Activated CD8-positive, alpha-beta memory T cell treated with anti-CD3 and anti-CD28 coated beads, Interleukin-2, amount 10 ng/mL, durations not matched to agents 7 days and 5 days (primary cell): ENCODE measurements at regions not wholly inside any gene's neighbourhood (a gene's known extent, or its start where the extent isn't known, plus 50 kb on each side); places are given as distances from the start of the nearest gene placed in this dataset.

Source experiments
- ATAC-seq: fragments of 150-1000 bp; cut with Tn5 transposase; one replicate; pipeline ENCODE4 v1.10.0; 2021; ENCODE audit warnings: moderate library complexity
- CTCF ChIA-PET: fragments of 350-600 bp; sonication (Branson Sonifier 250); formaldehyde crosslinking; loops from one replicate; lab custom pipeline; 2021; ENCODE audit warnings: antibody characterized with exemption; lab: Charles Lee
- DNase-seq: peaks from one replicate; pipeline ENCODE4 v3.0.0-alpha.2; 2020
- H3K27ac Mint-ChIP-seq: one replicate; pipeline ENCODE4 v1.8.0; 2021; ENCODE audit warnings: mild to moderate bottlenecking, mixed read lengths
- H3K27me3 Mint-ChIP-seq: one replicate; pipeline ENCODE4 v1.8.0; 2021; ENCODE audit warnings: mixed read lengths
- H3K36me3 Mint-ChIP-seq: one replicate; pipeline ENCODE4 v1.8.0; 2021; ENCODE audit warnings: mild to moderate bottlenecking, mixed read lengths
- H3K4me1 Mint-ChIP-seq: one replicate; pipeline ENCODE4 v1.8.0; 2021; ENCODE audit warnings: mixed read lengths
- H3K4me3 Mint-ChIP-seq: one replicate; pipeline ENCODE4 v1.8.0; 2021; ENCODE audit warnings: mild to moderate bottlenecking, moderate library complexity, mixed read lengths
- H3K9me3 Mint-ChIP-seq: one replicate; pipeline ENCODE4 v1.8.0; 2022; ENCODE audit warnings: low read depth, mixed read lengths

DNA sequence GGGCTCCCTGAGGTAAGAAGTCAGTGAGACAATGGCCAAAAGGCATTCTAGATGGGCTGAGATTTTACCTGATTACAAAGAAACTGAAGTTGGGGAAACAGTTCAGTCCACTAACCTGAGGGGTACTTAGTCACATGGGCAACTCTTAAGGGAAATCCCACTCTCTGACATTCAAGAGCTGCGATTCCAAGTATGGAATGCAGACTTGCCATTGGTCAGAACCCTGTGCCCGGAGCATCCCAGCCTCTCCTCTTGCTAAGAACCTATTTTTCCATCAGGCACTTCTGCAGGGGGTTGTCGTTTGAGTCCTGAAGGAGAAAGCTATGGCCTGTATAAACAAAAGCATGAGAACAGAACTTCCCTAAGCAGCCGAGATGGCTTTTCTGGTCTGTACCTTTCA lies 434.9 kb upstream of the DAB1 start:
- Mint-ChIP-seq H3K4me3 (no peak overlapping the region), H3K36me3 (no peaks in the 10 kb centered on the region), H3K27me3 (no peaks in the 10 kb centered on the region), H3K9me3 (peaks cover 2% of the 10 kb centered on the region), H3K27ac (no peak overlapping the region), H3K4me1 (no peaks in the 10 kb centered on the region)
- CTCF ChIA-PET, result no interaction called here
- ATAC-seq (no peak), DNase-seq (no peak)

DNA sequence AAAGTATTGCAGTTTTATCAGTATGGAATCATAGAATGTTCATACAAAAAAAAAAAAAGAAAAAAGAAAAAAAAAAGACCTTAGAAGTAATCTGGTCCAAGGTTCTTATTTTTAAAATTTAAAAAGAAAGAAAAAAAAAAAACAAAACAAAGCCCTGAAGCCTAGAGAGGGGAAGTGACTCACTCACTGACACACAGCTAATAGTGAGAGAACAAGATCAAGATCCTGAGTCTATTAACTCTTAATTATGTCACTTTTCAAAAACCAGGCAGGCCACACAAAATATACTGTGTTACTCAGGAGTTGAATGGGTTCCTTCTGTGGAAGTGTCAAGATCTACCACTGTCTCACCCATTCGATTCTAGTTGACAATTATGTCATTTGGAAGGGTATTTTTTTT lies 433.9 kb upstream of the DAB1 start:
- Mint-ChIP-seq H3K4me3 (no peak overlapping the region), H3K36me3 (no peaks in the 10 kb centered on the region), H3K27me3 (no peaks in the 10 kb centered on the region), H3K4me1 (no peaks in the 10 kb centered on the region), H3K27ac (no peak overlapping the region), H3K9me3 (peaks cover 2% of the 10 kb centered on the region)
- DNase-seq, result no peak
- no peak for ATAC-seq
- CTCF ChIA-PET, result no interaction called here

DNA sequence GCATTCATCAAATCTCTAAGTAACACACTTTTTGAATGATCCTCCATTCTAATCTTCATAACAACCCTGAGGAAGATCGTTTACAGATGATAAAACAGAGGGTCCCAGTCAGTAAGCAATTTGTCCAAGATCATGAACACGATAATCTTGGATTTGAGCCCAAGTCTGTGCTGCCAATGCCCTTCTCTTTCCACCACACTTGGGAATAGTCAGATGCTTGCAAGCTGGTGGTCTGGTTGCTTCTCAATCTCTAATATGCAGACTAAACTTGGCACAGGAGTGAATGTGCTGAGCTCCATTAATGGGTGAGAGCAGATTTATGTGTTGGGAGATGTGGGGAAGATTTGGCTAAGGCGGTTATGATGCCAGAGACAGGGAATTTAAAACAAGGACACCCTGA lies 430.6 kb upstream of the DAB1 start:
- ATAC-seq (no peak), DNase-seq (no peak)
- CTCF ChIA-PET, result no interaction called here
- Mint-ChIP-seq H3K4me1 (no peaks in the 10 kb centered on the region), H3K36me3 (no peaks in the 10 kb centered on the region), H3K27me3 (no peaks in the 10 kb centered on the region), H3K27ac (no peak overlapping the region), H3K9me3 (peaks cover 2% of the 10 kb centered on the region), H3K4me3 (no peak overlapping the region)

DNA sequence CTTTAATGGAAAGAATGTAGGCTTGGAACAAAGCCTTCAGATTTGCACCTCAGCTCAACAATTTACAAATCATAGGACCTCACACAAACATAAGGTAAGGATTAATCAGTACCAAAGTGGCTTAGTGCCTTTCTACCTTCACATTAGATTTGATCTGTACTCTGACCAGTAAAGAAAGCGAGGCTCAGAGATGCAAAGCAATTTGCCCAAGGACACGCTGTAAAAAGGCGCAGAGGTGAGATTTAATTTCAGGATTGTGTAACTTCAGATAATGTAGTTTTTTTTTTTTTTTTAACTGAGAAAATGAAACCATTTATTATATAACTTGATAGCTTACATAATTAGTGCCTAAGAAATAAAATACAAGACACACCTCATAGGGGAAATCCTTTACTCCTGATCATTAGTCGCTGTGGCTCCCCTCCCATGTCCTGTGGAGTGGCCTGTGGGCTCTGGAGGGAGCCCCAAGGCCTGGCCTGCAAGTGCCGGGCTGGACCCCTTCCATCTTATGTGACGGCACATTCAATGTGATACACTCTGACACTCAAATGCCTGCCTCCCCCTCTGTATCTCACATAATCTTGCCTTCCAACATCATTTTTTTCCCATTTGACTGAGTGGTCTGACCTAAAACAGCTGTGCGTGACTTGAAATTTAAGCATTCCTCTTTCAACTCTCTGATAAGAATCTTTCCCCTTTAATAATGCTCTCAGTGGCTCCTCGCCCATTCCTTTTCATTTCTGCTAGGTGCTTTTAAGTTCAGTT lies 426.5 kb upstream of the DAB1 start:
- ATAC-seq (no peak), DNase-seq (no peak)
- H3K4me3 Mint-ChIP-seq, result no peak overlapping the region
- no peaks in the 10 kb centered on the region for H3K4me1 Mint-ChIP-seq
- H3K9me3 Mint-ChIP-seq, result no peaks in the 10 kb centered on the region
- no peak overlapping the region for H3K27ac Mint-ChIP-seq
- no peaks in the 10 kb centered on the region for H3K27me3 Mint-ChIP-seq
- no peaks in the 10 kb centered on the region for H3K36me3 Mint-ChIP-seq
- CTCF ChIA-PET, result no interaction called here

DNA sequence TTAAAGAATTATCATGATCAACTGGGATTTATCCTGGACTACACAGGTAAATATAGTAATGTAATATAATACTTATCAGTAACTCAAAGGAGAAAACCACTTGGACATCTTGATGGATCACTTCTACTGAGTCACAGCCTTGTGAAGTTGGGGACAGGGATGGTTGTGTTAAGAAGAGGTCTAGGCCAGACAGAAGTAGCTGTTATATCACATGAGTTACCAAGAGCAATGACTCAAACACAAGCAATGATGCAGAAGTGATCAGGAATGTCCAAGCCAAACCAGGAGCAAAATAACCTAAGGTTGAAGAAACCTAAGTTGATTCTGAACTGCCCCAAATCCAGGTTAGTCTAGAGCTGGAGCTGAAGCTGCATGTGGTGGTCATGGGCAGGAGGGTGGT lies 424.5 kb upstream of the DAB1 start:
- no peak for ATAC-seq
- Mint-ChIP-seq H3K36me3 (no peaks in the 10 kb centered on the region), H3K4me3 (no peak overlapping the region), H3K27ac (no peak overlapping the region), H3K27me3 (no peaks in the 10 kb centered on the region), H3K4me1 (no peaks in the 10 kb centered on the region), H3K9me3 (no peaks in the 10 kb centered on the region)
- no peak for DNase-seq
- CTCF ChIA-PET, result no interaction called here

DNA sequence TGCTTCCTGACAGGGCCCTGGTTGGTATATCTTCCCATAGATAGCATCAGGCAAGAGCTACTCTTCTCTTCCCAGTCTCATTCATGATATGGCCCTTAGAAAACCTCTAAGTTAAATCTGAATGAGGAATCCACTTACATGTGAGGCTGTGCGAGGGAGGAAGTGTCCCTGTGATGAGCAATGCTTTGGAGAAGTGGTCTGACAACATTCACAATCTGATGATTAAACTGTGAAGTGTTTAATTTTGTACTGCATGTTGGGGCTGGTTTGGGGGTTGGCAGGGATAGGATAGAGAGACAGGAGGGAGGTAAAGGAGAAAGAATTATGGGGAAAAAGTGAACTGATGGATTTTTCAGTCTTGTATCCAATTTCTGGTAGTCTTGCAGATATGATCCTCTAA lies 421.2 kb upstream of the DAB1 start:
- CTCF ChIA-PET, result no interaction called here
- Mint-ChIP-seq H3K27me3 (no peaks in the 10 kb centered on the region), H3K4me3 (no peak overlapping the region), H3K9me3 (peaks cover 5% of the 10 kb centered on the region), H3K36me3 (peaks cover 1% of the 10 kb centered on the region), H3K4me1 (no peaks in the 10 kb centered on the region), H3K27ac (no peak overlapping the region)
- DNase-seq (no peak), ATAC-seq (no peak)

DNA sequence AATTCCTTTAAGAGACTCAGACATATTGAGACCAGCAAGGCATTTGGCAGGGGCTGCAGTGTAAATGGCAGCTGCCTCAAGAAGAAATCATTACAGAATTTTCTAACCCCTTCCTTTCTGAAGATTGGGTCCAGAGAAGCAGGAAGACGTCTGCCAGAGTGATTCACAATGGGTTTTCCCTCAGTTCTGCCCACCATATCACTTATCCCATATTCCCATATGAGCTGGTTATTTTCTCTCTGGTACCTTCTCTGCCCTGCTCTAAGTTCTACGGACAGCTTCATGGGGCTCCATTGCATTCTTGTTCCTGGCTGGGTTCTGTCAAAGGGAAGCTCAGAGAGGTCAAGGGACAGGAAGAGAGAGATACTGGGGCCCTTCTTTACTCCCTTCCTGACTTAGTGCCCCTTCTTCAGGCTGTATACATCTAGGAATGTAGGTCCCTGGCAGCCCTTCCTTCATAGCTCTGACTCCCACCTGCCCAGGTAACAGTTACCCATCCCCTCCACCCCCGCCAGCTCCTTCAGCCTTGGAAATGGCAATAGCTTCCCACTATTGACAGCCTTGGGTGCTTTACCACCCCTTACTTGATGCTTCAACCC lies 420.6 kb upstream of the DAB1 start:
- no peaks in the 10 kb centered on the region for H3K27me3 Mint-ChIP-seq
- H3K4me3 Mint-ChIP-seq, result no peak overlapping the region
- H3K4me1 Mint-ChIP-seq, result no peaks in the 10 kb centered on the region
- H3K36me3 Mint-ChIP-seq, result peaks cover 1% of the 10 kb centered on the region
- peaks cover 5% of the 10 kb centered on the region for H3K9me3 Mint-ChIP-seq
- ATAC-seq, result no peak
- H3K27ac Mint-ChIP-seq, result no peak overlapping the region
- CTCF ChIA-PET, result no interaction called here
- DNase-seq, result no peak

DNA sequence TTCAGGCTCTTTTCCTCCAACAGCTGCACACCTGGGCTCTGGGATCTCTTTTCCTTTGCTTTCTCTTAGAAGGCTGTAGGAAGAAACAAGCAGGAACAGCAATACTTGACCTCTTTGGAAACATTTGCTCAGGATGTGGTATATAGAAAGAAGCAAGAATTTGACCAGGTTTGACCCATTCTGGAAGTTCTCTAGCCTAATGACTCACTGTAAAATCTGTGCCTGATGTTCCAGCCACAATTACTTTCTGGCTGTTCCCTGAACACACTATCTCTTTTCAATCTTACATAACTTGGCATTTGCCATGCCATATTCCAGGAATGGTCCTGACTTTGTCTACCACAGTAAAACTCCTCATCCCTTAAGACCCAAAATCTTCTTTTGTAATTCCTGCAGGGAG lies 419.9 kb upstream of the DAB1 start:
- H3K4me3 Mint-ChIP-seq, result no peak overlapping the region
- CTCF ChIA-PET, result no interaction called here
- no peaks in the 10 kb centered on the region for H3K4me1 Mint-ChIP-seq
- ATAC-seq (no peak), DNase-seq (no peak)
- peaks cover 5% of the 10 kb centered on the region for H3K9me3 Mint-ChIP-seq
- peaks cover 1% of the 10 kb centered on the region for H3K36me3 Mint-ChIP-seq
- no peak overlapping the region for H3K27ac Mint-ChIP-seq
- no peaks in the 10 kb centered on the region for H3K27me3 Mint-ChIP-seq

DNA sequence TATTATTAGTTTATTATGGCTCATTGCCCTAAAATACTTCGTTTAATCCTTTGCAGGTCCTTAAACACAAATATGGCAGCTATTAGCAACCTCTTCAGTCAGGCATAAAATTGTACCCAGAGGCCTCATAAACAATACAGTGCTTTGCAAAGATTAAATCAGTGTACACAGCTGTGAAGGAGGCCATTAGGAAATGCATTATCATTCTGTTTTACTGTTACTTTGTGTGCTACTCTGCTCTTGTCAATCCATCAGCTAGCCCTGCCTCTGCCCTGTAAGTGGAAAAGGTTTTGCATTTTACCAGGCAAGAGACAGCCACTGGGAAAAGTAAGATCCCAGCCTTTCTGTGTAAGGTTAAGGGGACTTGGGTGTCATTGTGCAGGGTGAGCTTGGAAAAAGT lies 415.7 kb upstream of the DAB1 start:
- H3K27ac Mint-ChIP-seq, result no peak overlapping the region

DNA sequence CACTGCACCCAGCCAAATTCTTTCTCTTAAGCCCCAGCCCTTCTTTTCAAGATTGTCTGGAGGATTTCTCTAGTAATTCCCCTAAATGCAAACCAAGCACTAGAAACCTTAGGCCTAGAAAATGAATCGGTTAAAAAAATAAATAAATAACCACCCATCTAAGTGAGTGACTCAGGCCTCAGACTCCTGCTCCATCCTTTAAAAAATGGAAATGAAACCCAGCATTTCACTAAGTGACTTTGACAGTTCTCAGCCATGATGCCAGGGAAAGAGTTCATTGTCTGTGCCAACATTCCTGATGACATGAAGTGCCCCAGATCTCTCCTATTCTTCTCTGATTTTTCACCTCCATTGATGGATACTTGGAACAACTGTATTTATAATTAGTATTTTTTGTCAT lies 415.2 kb upstream of the DAB1 start:
- CTCF ChIA-PET, result no interaction called here
- no peaks in the 10 kb centered on the region for H3K4me1 Mint-ChIP-seq
- ATAC-seq (no peak), DNase-seq (no peak)
- H3K27me3 Mint-ChIP-seq, result no peaks in the 10 kb centered on the region
- H3K27ac Mint-ChIP-seq, result no peak overlapping the region
- peaks cover 1% of the 10 kb centered on the region for H3K36me3 Mint-ChIP-seq
- H3K4me3 Mint-ChIP-seq, result no peak overlapping the region
- peaks cover 5% of the 10 kb centered on the region for H3K9me3 Mint-ChIP-seq

More for the DNA sequence above, 415.7 kb upstream of the DAB1 start:
- Mint-ChIP-seq H3K4me3 (no peak overlapping the region), H3K4me1 (no peaks in the 10 kb centered on the region), H3K36me3 (peaks cover 1% of the 10 kb centered on the region), H3K27me3 (no peaks in the 10 kb centered on the region), H3K9me3 (peaks cover 5% of the 10 kb centered on the region)
- ATAC-seq (no peak), DNase-seq (no peak)
- CTCF ChIA-PET, result no interaction called here

DNA sequence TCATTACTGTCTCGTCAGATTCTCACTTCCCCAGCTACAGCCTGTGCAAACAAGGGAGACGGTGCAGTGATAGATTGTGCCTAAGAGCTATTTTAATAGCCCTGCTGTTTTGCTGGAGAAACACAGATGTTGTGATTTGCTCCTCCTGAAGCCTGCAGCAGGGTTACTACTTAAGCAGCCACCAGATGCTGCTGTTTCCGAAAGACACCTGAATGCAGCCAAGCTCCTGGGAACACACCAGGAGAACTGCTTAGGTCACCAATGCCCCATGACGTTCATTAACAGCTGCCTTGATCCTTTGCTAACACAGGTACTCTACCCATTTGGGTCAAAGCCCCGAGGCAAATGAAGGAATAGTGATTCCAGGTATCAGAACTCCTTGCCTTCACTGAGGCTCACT lies 411.8 kb upstream of the DAB1 start:
- no peaks in the 10 kb centered on the region for H3K4me1 Mint-ChIP-seq
- CTCF ChIA-PET, result no interaction called here
- ATAC-seq, result no peak
- H3K27ac Mint-ChIP-seq, result no peak overlapping the region
- H3K36me3 Mint-ChIP-seq, result no peaks in the 10 kb centered on the region
- peaks cover 2% of the 10 kb centered on the region for H3K9me3 Mint-ChIP-seq
- DNase-seq, result no peak
- H3K4me3 Mint-ChIP-seq, result no peak overlapping the region
- H3K27me3 Mint-ChIP-seq, result no peaks in the 10 kb centered on the region

DNA sequence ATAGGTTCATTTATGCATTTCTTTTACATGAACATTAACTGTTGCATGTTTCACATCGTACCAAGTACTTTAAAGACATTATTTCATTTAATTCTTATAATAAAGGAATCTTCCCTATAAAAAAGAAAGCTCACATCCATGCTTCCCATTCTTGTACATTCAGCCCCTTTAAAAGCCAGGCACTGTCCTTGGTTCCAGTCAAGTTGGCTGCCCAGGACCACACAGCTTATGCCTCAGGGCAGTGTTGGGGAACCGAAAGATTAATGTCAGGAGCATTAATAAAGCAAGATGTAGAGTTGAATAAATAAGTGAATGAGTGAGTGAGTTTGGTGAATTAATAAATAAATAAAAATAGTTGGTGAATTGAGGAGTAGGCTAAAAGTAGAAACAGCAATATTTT lies 409.4 kb upstream of the DAB1 start:
- DNase-seq, result no peak
- Mint-ChIP-seq H3K4me3 (no peak overlapping the region), H3K4me1 (no peaks in the 10 kb centered on the region), H3K27me3 (no peaks in the 10 kb centered on the region), H3K36me3 (no peaks in the 10 kb centered on the region), H3K9me3 (no peaks in the 10 kb centered on the region), H3K27ac (no peak overlapping the region)
- no peak for ATAC-seq
- CTCF ChIA-PET, result no interaction called here

DNA sequence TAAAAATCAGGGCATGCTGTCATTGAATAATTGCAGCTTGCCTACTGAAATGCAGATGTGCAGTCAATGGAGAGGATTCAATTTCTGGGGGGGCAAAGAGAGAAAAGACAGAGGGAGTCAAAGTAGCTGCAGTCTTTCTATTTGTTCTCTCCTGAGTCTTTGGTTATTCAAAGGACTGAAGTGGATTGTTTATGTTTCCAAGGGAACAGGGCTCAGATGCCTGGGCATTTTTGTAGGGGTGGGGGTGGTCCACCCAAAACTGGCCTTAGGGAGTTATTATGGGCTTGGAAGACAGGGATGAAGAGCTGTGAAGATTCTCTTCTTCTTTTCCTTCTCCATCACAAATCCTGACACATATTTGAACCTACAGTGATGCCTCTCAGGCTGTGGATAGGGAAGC lies 408.8 kb upstream of the DAB1 start:
- DNase-seq, result no peak
- no peak overlapping the region for H3K4me3 Mint-ChIP-seq
- H3K36me3 Mint-ChIP-seq, result no peaks in the 10 kb centered on the region

DNA sequence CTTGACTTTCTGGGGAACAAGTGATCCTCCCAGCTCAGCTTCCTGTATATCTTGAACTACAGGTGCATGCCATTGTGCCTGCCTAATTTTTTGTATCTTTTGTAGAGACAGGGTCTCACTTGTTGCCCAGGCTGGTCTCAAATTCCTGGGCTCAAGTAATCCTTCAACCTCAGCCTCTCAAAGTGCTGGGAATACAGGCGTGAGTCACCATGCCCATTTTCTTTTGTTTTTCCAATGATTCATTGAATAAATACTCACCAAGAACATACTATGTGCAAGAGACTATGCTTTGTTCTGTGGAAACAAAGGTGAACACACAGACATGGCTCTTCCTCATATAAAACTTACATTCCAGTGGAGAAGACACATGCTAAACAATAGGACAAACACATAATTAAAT lies 407.8 kb upstream of the DAB1 start:
- Mint-ChIP-seq H3K27me3 (no peaks in the 10 kb centered on the region), H3K36me3 (no peaks in the 10 kb centered on the region), H3K9me3 (no peaks in the 10 kb centered on the region), H3K4me1 (no peaks in the 10 kb centered on the region), H3K27ac (no peak overlapping the region), H3K4me3 (no peak overlapping the region)
- no peak for DNase-seq
- CTCF ChIA-PET, result no interaction called here
- no peak for ATAC-seq

More for the DNA sequence above, 408.8 kb upstream of the DAB1 start:
- Mint-ChIP-seq H3K9me3 (no peaks in the 10 kb centered on the region), H3K4me1 (no peaks in the 10 kb centered on the region), H3K27ac (no peak overlapping the region), H3K27me3 (no peaks in the 10 kb centered on the region)
- CTCF ChIA-PET, result no interaction called here
- no peak for ATAC-seq
